Stimulated activated CD8-positive, alpha-beta memory T cell treated with anti-CD3 and anti-CD28 coated beads, Interleukin-4, amount 100 ng/mL, for 24 hours (primary cell): ENCODE measurements at regions not wholly inside any gene's neighbourhood (a gene's known extent, or its start where the extent isn't known, plus 50 kb on each side); places are given as distances from the start of the nearest gene placed in this dataset.
"Not testable (repeated sequence)": the region's sequence is repeated elsewhere in the genome, so short reads cannot be mapped to it uniquely, and the experiment has no call there.

Source experiments
- DNase-seq: peaks from one replicate; pipeline ENCODE4 v3.0.0-alpha.2; 2020; ENCODE audit warnings: low read depth

GRCh38 chr20:22962567-22963439 is 72.3 kb upstream of the SSTR4 start:
- no peak for DNase-seq

- no peak for DNase-seq
Observed at GRCh38 chr20:22963581-22963980, 71.5 kb upstream of the SSTR4 start.

- no peak for DNase-seq
Observed at GRCh38 chr20:22966787-22967464, 68.2 kb upstream of the SSTR4 start.

GRCh38 chr20:22967706-22968105 is 67.4 kb upstream of the SSTR4 start:
- DNase-seq: not testable (repeated sequence)

GRCh38 chr20:22969031-22969430 is 66.1 kb upstream of the SSTR4 start:
- DNase-seq: not testable (repeated sequence)

- DNase-seq: not testable (repeated sequence)
Observed at GRCh38 chr20:22971077-22971476, 64.0 kb upstream of the SSTR4 start.

GRCh38 chr20:22974354-22974753 is 60.8 kb upstream of the SSTR4 start:
- no peak for DNase-seq

- no peak for DNase-seq
Observed at GRCh38 chr20:22977047-22977785, 57.9 kb upstream of the SSTR4 start.

GRCh38 chr20:22984008-22984407 is 51.1 kb upstream of the SSTR4 start:
- DNase-seq: no peak

GRCh38 chr20:22984606-22985005 is 50.5 kb upstream of the SSTR4 start:
- no peak for DNase-seq

GRCh38 chr20:22985239-22985778 is 49.8 kb upstream of the SSTR4 start:
- DNase-seq: no peak
